ENCODE measurements at regions not wholly inside any gene's neighbourhood (a gene's known extent, or its start where the extent isn't known, plus 50 kb on each side); places are given as distances from the start of the nearest gene placed in this dataset.

GRCh38 chr1:234535763-234536515 is 57.0 kb upstream of the TARBP1 start:
- no peak for TF ChIP-seq CTCF (IDR thresholded peaks at IDR 0.05; ENCODE audit: control insufficient read depth, insufficient read depth, low read depth, low read length, missing control alignments)
- DNase-seq (ENCODE audit: low read depth), result no peak
- H3K4me3 ChIP-seq (ENCODE audit: control insufficient read depth, low read depth, low read length), result no peak overlapping the region

GRCh38 chr1:234535218-234535617 is 56.2 kb upstream of the TARBP1 start:
- DNase-seq (ENCODE audit: low read depth), result no peak
- no peak overlapping the region for H3K4me3 ChIP-seq (ENCODE audit: control insufficient read depth, low read depth, low read length)
- no peak for TF ChIP-seq CTCF (IDR thresholded peaks at IDR 0.05; ENCODE audit: control insufficient read depth, insufficient read depth, low read depth, low read length, missing control alignments)

- H3K4me3 ChIP-seq (ENCODE audit: control insufficient read depth, low read depth, low read length), result no peak overlapping the region
- peak; percentile 99 for DNase-seq (ENCODE audit: low read depth)
- no peak for TF ChIP-seq CTCF (IDR thresholded peaks at IDR 0.05; ENCODE audit: control insufficient read depth, insufficient read depth, low read depth, low read length, missing control alignments)
These were observed 55.2 kb upstream of the TARBP1 start for GRCh38 chr1:234533975-234534876.

- no peak overlapping the region for H3K4me3 ChIP-seq (ENCODE audit: control insufficient read depth, low read depth, low read length)
- no peak for TF ChIP-seq CTCF (IDR thresholded peaks at IDR 0.05; ENCODE audit: control insufficient read depth, insufficient read depth, low read depth, low read length, missing control alignments)
- DNase-seq (ENCODE audit: low read depth), result peak; percentile 93
These were observed 54.3 kb upstream of the TARBP1 start for GRCh38 chr1:234533034-234533891.

- no peak overlapping the region for H3K4me3 ChIP-seq (ENCODE audit: control insufficient read depth, low read depth, low read length)
- no peak for TF ChIP-seq CTCF (IDR thresholded peaks at IDR 0.05; ENCODE audit: control insufficient read depth, insufficient read depth, low read depth, low read length, missing control alignments)
- DNase-seq (ENCODE audit: low read depth), result no peak
These were observed 53.5 kb upstream of the TARBP1 start for GRCh38 chr1:234532503-234532922.

- no peak for TF ChIP-seq CTCF (IDR thresholded peaks at IDR 0.05; ENCODE audit: control insufficient read depth, insufficient read depth, low read depth, low read length, missing control alignments)
- no peak overlapping the region for H3K4me3 ChIP-seq (ENCODE audit: control insufficient read depth, low read depth, low read length)
- no peak for DNase-seq (ENCODE audit: low read depth)
These were observed 52.2 kb upstream of the TARBP1 start for GRCh38 chr1:234531151-234531635.

All from AG09309 (cell line).